ENCODE measurements at regions not wholly inside any gene's neighbourhood (a gene's known extent, or its start where the extent isn't known, plus 50 kb on each side); places are given as distances from the start of the nearest gene placed in this dataset.

- TF ChIP-seq PAX5 (IDR thresholded peaks at IDR 0.05; ENCODE audit: insufficient read depth, low read length, severe bottlenecking) (no peak), POLR2A (IDR thresholded peaks at IDR 0.05; ENCODE audit: low read depth, low read length) (no peak), POU2F2 (IDR thresholded peaks at IDR 0.05; ENCODE audit: low read depth, low read length) (no peak), SPI1 (IDR thresholded peaks at IDR 0.05; ENCODE audit: low read depth, low read length) (no peak), TAF1 (IDR thresholded peaks at IDR 0.05; ENCODE audit: low read depth, low read length) (no peak), POLR2AphosphoS5 (IDR thresholded peaks at IDR 0.05; ENCODE audit: low read depth, low read length) (no peak)
- no peak for FAIRE-seq
Measured at GRCh38 chr16:79713609-79714309, 113.2 kb upstream of the MAF start.

GRCh38 chr16:79712276-79712675, 111.7 kb upstream of the MAF start:
- FAIRE-seq (no peak), DNase-seq (ENCODE audit: insufficient read length, low spot score) (no peak)
- no peak for TF ChIP-seq POLR2A (IDR thresholded peaks at IDR 0.05; ENCODE audit: low read depth, low read length)
- TF ChIP-seq TAF1 (IDR thresholded peaks at IDR 0.05; ENCODE audit: low read depth, low read length): no peak
- no peak for TF ChIP-seq PAX5 (IDR thresholded peaks at IDR 0.05; ENCODE audit: insufficient read depth, low read length, severe bottlenecking)
- TF ChIP-seq SPI1 (IDR thresholded peaks at IDR 0.05; ENCODE audit: low read depth, low read length): no peak
- no peak for TF ChIP-seq POU2F2 (IDR thresholded peaks at IDR 0.05; ENCODE audit: low read depth, low read length)
- no peak for TF ChIP-seq POLR2AphosphoS5 (IDR thresholded peaks at IDR 0.05; ENCODE audit: low read depth, low read length)

More at GRCh38 chr16:79713609-79714309, 113.2 kb upstream of the MAF start:
- DNase-seq (ENCODE audit: insufficient read length, low spot score): no peak

GRCh38 chr16:79707876-79708275, 107.3 kb upstream of the MAF start:
- FAIRE-seq (no peak), DNase-seq (ENCODE audit: insufficient read length, low spot score) (no peak)
- TF ChIP-seq TAF1 (IDR thresholded peaks at IDR 0.05; ENCODE audit: low read depth, low read length): no peak
- no peak for TF ChIP-seq PAX5 (IDR thresholded peaks at IDR 0.05; ENCODE audit: insufficient read depth, low read length, severe bottlenecking)
- no peak for TF ChIP-seq POLR2AphosphoS5 (IDR thresholded peaks at IDR 0.05; ENCODE audit: low read depth, low read length)
- no peak for TF ChIP-seq POU2F2 (IDR thresholded peaks at IDR 0.05; ENCODE audit: low read depth, low read length)
- TF ChIP-seq POLR2A (IDR thresholded peaks at IDR 0.05; ENCODE audit: low read depth, low read length): no peak
- no peak for TF ChIP-seq SPI1 (IDR thresholded peaks at IDR 0.05; ENCODE audit: low read depth, low read length)

GRCh38 chr16:79703066-79703465, 102.5 kb upstream of the MAF start:
- TF ChIP-seq PAX5 (IDR thresholded peaks at IDR 0.05; ENCODE audit: insufficient read depth, low read length, severe bottlenecking): no peak
- TF ChIP-seq POLR2A (IDR thresholded peaks at IDR 0.05; ENCODE audit: low read depth, low read length): no peak
- no peak for TF ChIP-seq TAF1 (IDR thresholded peaks at IDR 0.05; ENCODE audit: low read depth, low read length)
- TF ChIP-seq SPI1 (IDR thresholded peaks at IDR 0.05; ENCODE audit: low read depth, low read length): no peak
- TF ChIP-seq POU2F2 (IDR thresholded peaks at IDR 0.05; ENCODE audit: low read depth, low read length): no peak
- no peak for TF ChIP-seq POLR2AphosphoS5 (IDR thresholded peaks at IDR 0.05; ENCODE audit: low read depth, low read length)
- DNase-seq (ENCODE audit: insufficient read length, low spot score): no peak
- FAIRE-seq: no peak

- no peak for TF ChIP-seq TAF1 (IDR thresholded peaks at IDR 0.05; ENCODE audit: low read depth, low read length)
- no peak for TF ChIP-seq POU2F2 (IDR thresholded peaks at IDR 0.05; ENCODE audit: low read depth, low read length)
- no peak for TF ChIP-seq POLR2A (IDR thresholded peaks at IDR 0.05; ENCODE audit: low read depth, low read length)
- TF ChIP-seq SPI1 (IDR thresholded peaks at IDR 0.05; ENCODE audit: low read depth, low read length): no peak
- no peak for TF ChIP-seq POLR2AphosphoS5 (IDR thresholded peaks at IDR 0.05; ENCODE audit: low read depth, low read length)
- TF ChIP-seq PAX5 (IDR thresholded peaks at IDR 0.05; ENCODE audit: insufficient read depth, low read length, severe bottlenecking): no peak
- DNase-seq (ENCODE audit: insufficient read length, low spot score) (no peak), FAIRE-seq (no peak)
Measured at GRCh38 chr16:79698341-79698753, 97.8 kb upstream of the MAF start.

- no peak for TF ChIP-seq TAF1 (IDR thresholded peaks at IDR 0.05; ENCODE audit: low read depth, low read length)
- DNase-seq (ENCODE audit: insufficient read length, low spot score) (no peak), FAIRE-seq (no peak)
Measured at GRCh38 chr16:79697562-79698112, 97.1 kb upstream of the MAF start.

- FAIRE-seq: no peak
- DNase-seq (ENCODE audit: insufficient read length, low spot score): no peak
- TF ChIP-seq SPI1 (IDR thresholded peaks at IDR 0.05; ENCODE audit: low read depth, low read length): no peak
- TF ChIP-seq PAX5 (IDR thresholded peaks at IDR 0.05; ENCODE audit: insufficient read depth, low read length, severe bottlenecking): no peak
- TF ChIP-seq TAF1 (IDR thresholded peaks at IDR 0.05; ENCODE audit: low read depth, low read length): no peak
- no peak for TF ChIP-seq POLR2A (IDR thresholded peaks at IDR 0.05; ENCODE audit: low read depth, low read length)
- TF ChIP-seq POLR2AphosphoS5 (IDR thresholded peaks at IDR 0.05; ENCODE audit: low read depth, low read length): no peak
- TF ChIP-seq POU2F2 (IDR thresholded peaks at IDR 0.05; ENCODE audit: low read depth, low read length): no peak
Measured at GRCh38 chr16:79691007-79691406, 90.5 kb upstream of the MAF start.

GRCh38 chr16:79690159-79690558, 89.6 kb upstream of the MAF start:
- TF ChIP-seq SPI1 (IDR thresholded peaks at IDR 0.05; ENCODE audit: low read depth, low read length) (no peak), TAF1 (IDR thresholded peaks at IDR 0.05; ENCODE audit: low read depth, low read length) (no peak), PAX5 (IDR thresholded peaks at IDR 0.05; ENCODE audit: insufficient read depth, low read length, severe bottlenecking) (no peak), POLR2AphosphoS5 (IDR thresholded peaks at IDR 0.05; ENCODE audit: low read depth, low read length) (no peak), POLR2A (IDR thresholded peaks at IDR 0.05; ENCODE audit: low read depth, low read length) (no peak), POU2F2 (IDR thresholded peaks at IDR 0.05; ENCODE audit: low read depth, low read length) (no peak)
- FAIRE-seq (no peak), DNase-seq (ENCODE audit: insufficient read length, low spot score) (no peak)

GRCh38 chr16:79687249-79688130, 87.0 kb upstream of the MAF start:
- no peak for DNase-seq (ENCODE audit: insufficient read length, low spot score)
- TF ChIP-seq PAX5 (IDR thresholded peaks at IDR 0.05; ENCODE audit: insufficient read depth, low read length, severe bottlenecking) (no peak), SPI1 (IDR thresholded peaks at IDR 0.05; ENCODE audit: low read depth, low read length) (no peak), TAF1 (IDR thresholded peaks at IDR 0.05; ENCODE audit: low read depth, low read length) (no peak), POU2F2 (IDR thresholded peaks at IDR 0.05; ENCODE audit: low read depth, low read length) (no peak), POLR2AphosphoS5 (IDR thresholded peaks at IDR 0.05; ENCODE audit: low read depth, low read length) (no peak), POLR2A (IDR thresholded peaks at IDR 0.05; ENCODE audit: low read depth, low read length) (no peak)
- no peak for FAIRE-seq
